HG02763 (cell line): ENCODE measurements at regions not wholly inside any gene's neighbourhood (a gene's known extent, or its start where the extent isn't known, plus 50 kb on each side); places are given as distances from the start of the nearest gene placed in this dataset.
"Not testable (repeated sequence)": the region's sequence is repeated elsewhere in the genome, so short reads cannot be mapped to it uniquely, and the experiment has no call there.

Experiments
- ATAC-seq: cut with Tn5 transposase; IDR thresholded peaks from one replicate; pipeline ENCODE4 v1.9.1; 2021; ENCODE audit warnings: mild to moderate bottlenecking, moderate library complexity; ENCODE audit not compliant: unreplicated experiment

GRCh38 chr10:129213256-129213655, 253.8 kb upstream of the MGMT start:
- no peak for ATAC-seq

- not testable (repeated sequence) for ATAC-seq
These were observed 253.0 kb upstream of the MGMT start for GRCh38 chr10:129213996-129214395.

DNA sequence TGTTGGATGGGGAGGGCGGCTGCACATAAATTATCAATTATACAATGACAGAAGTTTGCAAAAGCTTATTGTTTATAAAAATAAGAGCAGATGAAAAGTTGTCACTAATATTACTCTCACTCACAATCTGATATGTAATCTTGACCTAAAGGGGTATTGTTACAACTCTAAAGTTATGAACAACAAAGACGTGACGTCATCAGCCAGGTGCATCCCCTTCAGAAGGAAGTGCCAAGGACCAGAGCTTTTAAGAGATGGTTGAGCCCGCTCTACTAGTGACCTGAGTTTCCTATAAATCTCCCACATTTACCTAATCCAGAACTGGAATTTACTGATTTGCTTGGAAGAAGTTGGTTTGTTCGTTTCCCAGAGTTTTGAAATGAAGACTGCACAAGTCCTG, 247.7 kb upstream of the MGMT start:
- ATAC-seq = no peak

- ATAC-seq = no peak
These were observed 244.6 kb upstream of the MGMT start for GRCh38 chr10:129222436-129222835.

GRCh38 chr10:129223363-129223762, 243.7 kb upstream of the MGMT start:
- no peak for ATAC-seq

- no peak for ATAC-seq
These were observed 243.0 kb upstream of the MGMT start for GRCh38 chr10:129224065-129224464.

GRCh38 chr10:129231821-129232220, 235.2 kb upstream of the MGMT start:
- no peak for ATAC-seq

- ATAC-seq = no peak
These were observed 233.5 kb upstream of the MGMT start for GRCh38 chr10:129233351-129234148.

DNA sequence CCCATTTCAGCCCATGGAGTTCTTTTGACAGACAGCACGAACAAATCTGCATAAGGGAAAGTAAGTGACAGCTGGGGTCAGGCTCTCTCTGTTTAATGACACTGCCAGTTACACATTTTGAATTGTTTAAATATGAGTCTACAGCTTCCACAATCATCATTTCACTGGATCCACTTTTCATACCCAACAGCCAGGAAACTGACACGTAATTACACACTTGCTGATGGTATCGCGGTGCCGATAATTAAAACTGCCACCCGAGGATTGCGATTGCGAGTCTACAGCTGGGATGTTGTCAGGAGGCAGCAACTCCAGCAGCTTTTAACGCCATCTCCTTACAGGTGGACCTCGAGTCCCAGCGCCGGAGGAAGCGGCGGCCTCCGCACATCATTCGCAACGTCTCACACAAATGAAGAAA, 230.8 kb upstream of the MGMT start:
- ATAC-seq = no peak

DNA sequence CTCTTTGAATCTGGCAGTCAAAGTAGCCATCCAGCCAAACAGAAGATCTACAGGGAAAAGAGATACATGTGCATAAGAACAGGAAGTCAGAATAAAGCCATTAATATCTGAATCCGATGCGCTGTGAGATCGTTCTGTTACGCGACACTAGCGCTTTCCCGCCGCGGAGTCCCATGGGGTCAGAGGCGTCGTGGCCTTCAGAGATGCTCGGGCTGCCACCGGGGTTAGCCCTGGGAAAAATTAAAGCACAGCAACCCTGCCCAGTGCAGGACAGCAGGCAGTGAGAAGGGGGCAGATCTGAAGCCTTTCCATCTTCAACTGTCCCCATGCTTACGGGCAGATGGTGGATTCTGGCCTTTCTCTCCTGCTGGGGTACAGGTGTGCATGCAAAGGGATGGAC, 225.6 kb upstream of the MGMT start:
- ATAC-seq = no peak

DNA sequence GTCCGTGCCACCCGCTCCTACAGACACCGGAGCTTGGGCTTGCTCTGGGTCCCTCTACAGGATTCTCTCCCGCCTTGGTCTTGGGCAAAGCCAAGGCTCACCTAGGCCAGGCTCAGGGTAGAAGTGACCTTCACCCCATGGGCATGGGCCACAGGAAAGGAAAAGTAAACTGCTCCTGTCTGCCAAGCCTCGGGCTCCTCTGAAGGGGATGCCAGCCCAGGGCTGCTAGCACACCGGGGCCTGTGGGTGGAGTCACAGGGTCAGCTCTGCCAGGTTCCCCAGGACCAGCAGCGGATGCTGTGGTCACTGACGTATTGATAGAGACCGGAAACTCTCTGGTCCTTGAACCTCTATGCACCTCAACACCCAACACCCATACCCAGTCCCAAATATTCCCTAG, 222.7 kb upstream of the MGMT start:
- no peak for ATAC-seq

DNA sequence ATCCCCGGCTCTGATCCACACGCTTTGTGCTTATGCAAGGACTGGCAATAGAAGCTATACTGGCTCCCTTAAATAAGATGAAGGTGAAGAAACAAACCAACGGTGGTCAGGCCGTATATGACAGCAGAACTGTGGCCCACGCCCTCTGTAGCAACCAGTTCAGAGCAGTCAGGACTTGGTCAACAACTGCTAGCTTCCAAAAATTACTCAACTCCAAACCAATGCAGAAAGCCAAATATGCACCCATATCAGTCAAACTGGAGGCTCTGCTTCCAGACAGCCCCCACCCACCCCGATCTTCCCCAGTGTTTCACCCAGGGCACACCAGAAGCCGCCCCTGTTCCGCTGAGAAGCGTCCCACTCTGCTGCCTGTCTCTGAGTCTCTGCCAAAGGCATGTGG, 222.3 kb upstream of the MGMT start:
- no peak for ATAC-seq

DNA sequence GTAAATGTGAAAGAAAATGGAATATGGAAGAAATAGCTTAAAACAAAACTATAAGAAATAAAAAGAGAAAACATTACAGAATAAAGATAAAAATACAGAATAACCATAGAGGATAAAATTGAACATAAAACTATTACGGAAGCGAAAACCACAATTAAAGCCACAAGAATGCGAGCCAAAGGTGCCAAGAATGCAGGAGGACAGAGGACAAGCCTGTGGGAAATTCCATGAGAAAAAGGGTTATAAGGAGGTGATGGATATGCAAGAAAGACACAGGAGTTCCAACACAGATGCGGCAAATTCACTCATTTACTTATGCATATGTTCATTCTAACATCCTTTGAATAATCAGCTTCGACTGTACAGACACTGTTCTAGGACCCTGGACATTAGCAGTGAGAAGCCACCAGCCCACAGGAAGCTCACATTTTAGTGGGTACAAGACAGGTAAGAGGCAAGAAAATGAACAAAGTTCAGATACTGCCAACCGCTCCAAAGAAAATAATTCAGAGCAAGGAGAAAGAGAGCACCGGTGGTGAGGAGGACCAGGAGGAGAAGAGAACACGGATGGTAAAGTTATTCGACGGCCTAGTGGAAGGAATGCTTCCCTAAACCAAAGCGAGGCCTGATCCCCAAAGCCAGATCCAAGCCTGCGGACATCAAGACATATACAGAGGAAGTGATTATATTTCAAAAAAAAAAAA, 213.7 kb upstream of the MGMT start:
- no peak for ATAC-seq

DNA sequence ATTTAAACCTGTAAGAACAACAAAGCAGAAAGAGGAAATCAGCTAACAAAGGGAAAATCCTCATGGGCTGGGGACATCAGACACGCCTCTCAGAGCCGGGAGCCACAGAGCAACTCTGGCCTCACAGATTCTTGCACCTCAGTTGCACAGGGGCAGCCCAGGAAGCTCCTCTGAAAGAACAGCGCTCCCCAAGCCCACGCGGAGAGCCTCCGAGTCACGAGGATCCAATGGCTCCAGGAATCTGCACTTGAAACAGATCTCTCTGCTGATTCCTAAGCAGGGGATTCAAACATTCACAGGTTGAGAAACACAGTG, 213.2 kb upstream of the MGMT start:
- ATAC-seq = no peak

DNA sequence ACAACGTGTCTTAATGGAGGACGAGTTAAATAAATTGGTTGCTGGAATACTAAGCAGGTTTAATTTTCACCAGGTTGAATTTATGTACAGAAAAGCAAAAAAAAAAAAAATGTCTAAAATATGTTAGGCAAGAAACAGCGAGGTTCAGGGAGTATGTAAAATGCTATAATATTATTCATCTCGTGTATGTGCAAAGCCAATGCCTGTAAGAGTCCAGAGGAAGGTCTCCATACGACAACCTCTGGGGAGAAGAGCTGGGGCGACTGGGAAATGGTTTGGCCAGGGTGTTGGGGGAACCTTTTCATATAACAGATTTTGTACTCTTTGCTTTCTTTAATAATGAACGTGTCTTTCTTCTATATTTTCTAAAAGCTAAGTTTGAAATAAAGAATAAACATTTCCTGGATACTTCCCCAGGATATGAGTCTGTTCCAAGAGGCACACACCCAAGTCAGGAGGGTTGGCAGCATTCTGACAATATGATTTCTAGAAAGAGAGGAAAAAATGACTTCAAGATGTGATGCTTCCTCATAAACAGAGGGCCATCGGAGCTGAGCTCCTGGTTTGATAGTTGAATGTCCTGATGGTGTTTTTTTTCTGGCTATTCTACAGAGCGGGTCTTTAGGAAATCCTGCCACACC, 208.6 kb upstream of the MGMT start:
- ATAC-seq = no peak

- no peak for ATAC-seq
These were observed 207.8 kb upstream of the MGMT start for GRCh38 chr10:129259128-129259815.

DNA sequence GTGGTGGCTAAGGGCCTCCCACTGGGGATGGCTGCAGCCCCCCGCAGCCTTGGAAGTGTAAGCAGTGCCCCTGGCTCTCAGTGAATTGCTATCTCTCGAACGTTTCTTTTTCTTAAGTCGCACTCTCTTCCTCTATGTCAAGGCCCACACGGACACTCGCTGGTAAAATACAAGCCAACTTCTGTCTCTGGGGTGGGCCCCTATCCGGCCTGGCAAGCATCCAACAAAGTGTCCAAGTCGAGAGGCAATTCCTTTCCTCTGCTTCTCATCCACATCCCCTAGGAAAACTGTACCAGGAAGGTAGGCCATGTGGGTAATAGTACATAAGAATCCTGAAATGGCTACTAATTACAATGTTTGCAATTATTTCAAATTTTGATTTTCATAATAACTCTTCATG, 194.9 kb upstream of the MGMT start:
- ATAC-seq = no peak

DNA sequence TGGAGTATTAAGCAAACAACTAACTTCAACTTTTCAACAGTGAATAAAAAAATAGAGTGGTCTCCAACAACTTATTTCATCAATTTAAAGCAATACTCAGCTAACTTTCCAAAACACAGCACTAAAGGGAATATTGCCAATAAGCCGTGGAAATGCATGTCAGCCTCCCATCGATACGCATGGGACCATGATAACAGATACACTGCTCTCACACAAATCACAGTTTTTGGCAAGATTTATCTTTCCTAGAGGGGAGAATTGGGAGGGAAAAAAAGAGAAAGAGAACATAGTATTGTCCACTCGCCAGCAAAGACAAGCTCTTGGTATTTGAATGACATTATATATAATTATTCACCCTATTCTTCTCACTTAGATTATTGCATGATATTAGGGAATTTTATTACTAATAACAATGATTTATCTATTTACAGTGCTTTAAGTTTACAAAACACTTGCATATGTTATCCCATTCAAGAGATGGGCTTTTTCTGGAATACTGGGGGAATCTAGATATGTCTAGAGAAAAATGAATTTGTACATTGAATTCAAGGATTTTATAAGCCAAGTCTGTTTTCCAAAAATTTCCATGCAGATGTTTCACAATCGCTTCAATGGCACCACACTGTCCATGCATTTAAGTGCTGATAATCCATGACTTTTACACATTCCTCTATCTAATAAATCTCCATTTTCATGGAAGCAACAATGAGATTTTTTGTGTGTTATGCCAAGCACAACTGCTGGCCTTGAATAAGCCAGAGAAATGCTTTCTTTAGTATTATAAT, 194.0 kb upstream of the MGMT start:
- ATAC-seq = no peak

- ATAC-seq = no peak
These were observed 193.2 kb upstream of the MGMT start for GRCh38 chr10:129273860-129274259.

DNA sequence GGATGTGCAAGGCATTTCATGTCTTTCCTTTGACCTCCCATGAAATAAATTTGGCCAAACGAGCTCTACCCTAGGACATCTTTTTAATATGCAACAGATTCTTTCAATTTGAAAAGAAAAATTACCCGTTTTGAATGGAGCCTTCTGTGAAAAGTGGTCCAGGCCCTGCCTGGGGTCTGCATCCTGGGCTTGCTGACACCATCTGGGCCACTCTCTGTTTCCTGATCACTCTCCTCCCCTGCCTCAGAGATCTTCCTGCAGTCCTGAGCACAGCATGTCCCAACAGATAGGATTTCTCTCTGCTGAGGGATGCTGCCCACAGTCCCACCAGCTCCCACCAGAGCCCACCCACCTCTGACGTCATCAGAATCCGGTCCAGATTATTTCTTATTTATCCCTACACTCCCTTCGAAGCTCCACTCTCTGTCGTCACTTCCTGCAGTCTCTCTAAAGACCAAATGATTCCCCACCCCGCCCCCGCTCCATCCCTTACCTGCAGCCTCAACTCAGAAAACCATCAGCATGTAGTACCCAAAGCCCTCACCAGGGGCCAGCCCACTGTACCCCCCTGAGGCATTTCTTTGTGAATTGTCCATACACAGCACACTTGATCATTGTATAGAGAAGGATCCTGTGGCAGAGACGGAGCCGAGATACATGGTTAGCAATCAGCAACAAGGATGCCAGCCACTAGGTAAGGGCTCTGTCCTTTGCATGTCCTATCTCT, 192.1 kb upstream of the MGMT start:
- ATAC-seq = no peak
